GM23248 (cell line): ENCODE measurements at regions not wholly inside any gene's neighbourhood (a gene's known extent, or its start where the extent isn't known, plus 50 kb on each side); places are given as distances from the start of the nearest gene placed in this dataset.

ENCODE experiments used
- EZH2 ChIP-seq: fragments of 200-600 bp; sonication (generic); IDR thresholded peaks from 2 replicates; pipeline ENCODE4 v1.6.1; 2018; ENCODE audit warnings: antibody characterized with exemption, mild to moderate bottlenecking; ENCODE audit not compliant: insufficient read depth, poor library complexity, severe bottlenecking
- EZH2phosphoT487 ChIP-seq: fragments of 200-600 bp; sonication (generic); IDR thresholded peaks from 2 replicates; pipeline ENCODE4 v1.6.1; 2018; ENCODE audit warnings: antibody characterized with exemption, moderate library complexity, mild to moderate bottlenecking, low read depth; ENCODE audit not compliant: insufficient read depth

GRCh38 chr2:145018502-145018901 is 498.6 kb upstream of the ZEB2 start:
- TF ChIP-seq EZH2 (no peak), EZH2phosphoT487 (no peak)
